ENCODE measurements at regions not wholly inside any gene's neighbourhood (a gene's known extent, or its start where the extent isn't known, plus 50 kb on each side); places are given as distances from the start of the nearest gene placed in this dataset.

GRCh38 chr10:23994459-23995046 lies 214.4 kb upstream of the KIAA1217 start:
- no peak for TF ChIP-seq ZFX (IDR thresholded peaks at IDR 0.05; ENCODE audit: borderline replicate concordance)
- TF ChIP-seq, protein P1, sequence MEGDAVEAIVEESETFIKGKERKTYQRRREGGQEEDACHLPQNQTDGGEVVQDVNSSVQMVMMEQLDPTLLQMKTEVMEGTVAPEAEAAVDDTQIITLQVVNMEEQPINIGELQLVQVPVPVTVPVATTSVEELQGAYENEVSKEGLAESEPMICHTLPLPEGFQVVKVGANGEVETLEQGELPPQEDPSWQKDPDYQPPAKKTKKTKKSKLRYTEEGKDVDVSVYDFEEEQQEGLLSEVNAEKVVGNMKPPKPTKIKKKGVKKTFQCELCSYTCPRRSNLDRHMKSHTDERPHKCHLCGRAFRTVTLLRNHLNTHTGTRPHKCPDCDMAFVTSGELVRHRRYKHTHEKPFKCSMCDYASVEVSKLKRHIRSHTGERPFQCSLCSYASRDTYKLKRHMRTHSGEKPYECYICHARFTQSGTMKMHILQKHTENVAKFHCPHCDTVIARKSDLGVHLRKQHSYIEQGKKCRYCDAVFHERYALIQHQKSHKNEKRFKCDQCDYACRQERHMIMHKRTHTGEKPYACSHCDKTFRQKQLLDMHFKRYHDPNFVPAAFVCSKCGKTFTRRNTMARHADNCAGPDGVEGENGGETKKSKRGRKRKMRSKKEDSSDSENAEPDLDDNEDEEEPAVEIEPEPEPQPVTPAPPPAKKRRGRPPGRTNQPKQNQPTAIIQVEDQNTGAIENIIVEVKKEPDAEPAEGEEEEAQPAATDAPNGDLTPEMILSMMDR (IDR thresholded peaks at IDR 0.05): peak; percentile 90
- H3K27ac ChIP-seq: no peak overlapping the region

- no peak for TF ChIP-seq ZFX (IDR thresholded peaks at IDR 0.05; ENCODE audit: borderline replicate concordance)
- TF ChIP-seq, protein P1 (IDR thresholded peaks at IDR 0.05): no peak
- no peak overlapping the region for H3K27ac ChIP-seq
Measured at GRCh38 chr10:23999445-23999844, 209.5 kb upstream of the KIAA1217 start.

- H3K27ac ChIP-seq: no peak overlapping the region
- TF ChIP-seq, protein P1 (IDR thresholded peaks at IDR 0.05): no peak
- no peak for TF ChIP-seq ZFX (IDR thresholded peaks at IDR 0.05; ENCODE audit: borderline replicate concordance)
Measured at GRCh38 chr10:24000271-24000813, 208.6 kb upstream of the KIAA1217 start.

GRCh38 chr10:24006741-24007140 lies 202.2 kb upstream of the KIAA1217 start:
- TF ChIP-seq ZFX (IDR thresholded peaks at IDR 0.05; ENCODE audit: borderline replicate concordance): no peak
- H3K27ac ChIP-seq: no peak overlapping the region

- TF ChIP-seq ZFX (IDR thresholded peaks at IDR 0.05; ENCODE audit: borderline replicate concordance): no peak
- TF ChIP-seq, protein P1 (IDR thresholded peaks at IDR 0.05): no peak
- H3K27ac ChIP-seq: no peak overlapping the region
Measured at GRCh38 chr10:24007359-24007758, 201.6 kb upstream of the KIAA1217 start.

GRCh38 chr10:24008164-24009091 lies 200.5 kb upstream of the KIAA1217 start:
- TF ChIP-seq, protein P1 (IDR thresholded peaks at IDR 0.05): no peak
- TF ChIP-seq ZFX (IDR thresholded peaks at IDR 0.05; ENCODE audit: borderline replicate concordance): no peak
- H3K27ac ChIP-seq: no peak overlapping the region

GRCh38 chr10:24009115-24009514 lies 199.8 kb upstream of the KIAA1217 start:
- no peak overlapping the region for H3K27ac ChIP-seq
- no peak for TF ChIP-seq ZFX (IDR thresholded peaks at IDR 0.05; ENCODE audit: borderline replicate concordance)
- TF ChIP-seq, protein P1 (IDR thresholded peaks at IDR 0.05): no peak

Measured in 22Rv1 (cell line).